IPS-15b (cell line): ENCODE measurements at regions not wholly inside any gene's neighbourhood (a gene's known extent, or its start where the extent isn't known, plus 50 kb on each side); places are given as distances from the start of the nearest gene placed in this dataset.

Experiments used
- H3K27me3 ChIP-seq: one replicate; pipeline ENCODE4 v1.6.1; 2013; ENCODE audit warnings: low read length; ENCODE audit not compliant: control insufficient read depth, insufficient read depth
- H3K36me3 ChIP-seq: one replicate; pipeline ENCODE4 v1.6.1; 2013; ENCODE audit warnings: low read length; ENCODE audit not compliant: control insufficient read depth, insufficient read depth
- H3K4me1 ChIP-seq: one replicate; pipeline ENCODE4 v1.6.1; 2013; ENCODE audit warnings: mild to moderate bottlenecking, low read length; ENCODE audit not compliant: control insufficient read depth, insufficient read depth
- H3K4me3 ChIP-seq: one replicate; pipeline ENCODE4 v1.5.1; 2013; ENCODE audit warnings: low read depth, low read length
- H3K9ac ChIP-seq: one replicate; pipeline ENCODE4 v1.6.1; 2013; ENCODE audit warnings: low read depth, mild to moderate bottlenecking, low read length
- H3K9me3 ChIP-seq: one replicate; pipeline ENCODE4 v1.6.1; 2013; ENCODE audit warnings: mild to moderate bottlenecking, low read length; ENCODE audit not compliant: control insufficient read depth, insufficient read depth

- Histone ChIP-seq H3K9ac (no peak overlapping the region), H3K36me3 (no peaks in the 10 kb centered on the region), H3K4me3 (no peak overlapping the region), H3K9me3 (no peaks in the 10 kb centered on the region), H3K27me3 (no peaks in the 10 kb centered on the region), H3K4me1 (no peaks in the 10 kb centered on the region)
Measured at GRCh38 chr16:50881331-50881830, 139.5 kb downstream of the CYLD start.

GRCh38 chr16:50880926-50881325, 139.0 kb downstream of the CYLD start:
- no peak overlapping the region for H3K9ac ChIP-seq
- no peaks in the 10 kb centered on the region for H3K9me3 ChIP-seq
- no peaks in the 10 kb centered on the region for H3K36me3 ChIP-seq
- no peaks in the 10 kb centered on the region for H3K4me1 ChIP-seq
- H3K4me3 ChIP-seq, result no peak overlapping the region
- H3K27me3 ChIP-seq, result no peaks in the 10 kb centered on the region

- Histone ChIP-seq H3K9ac (no peak overlapping the region), H3K27me3 (peaks cover 3% of the 10 kb centered on the region)
Measured at GRCh38 chr16:50879873-50880695, 138.2 kb downstream of the CYLD start.

GRCh38 chr16:50878966-50879615, 137.2 kb downstream of the CYLD start:
- H3K9ac ChIP-seq, result no peak overlapping the region
- no peaks in the 10 kb centered on the region for H3K4me1 ChIP-seq
- H3K9me3 ChIP-seq, result no peaks in the 10 kb centered on the region
- no peaks in the 10 kb centered on the region for H3K36me3 ChIP-seq
- peak overlapping the region; percentile 48 for H3K4me3 ChIP-seq
- H3K27me3 ChIP-seq, result peaks cover 3% of the 10 kb centered on the region

More at GRCh38 chr16:50879873-50880695, 138.2 kb downstream of the CYLD start:
- Histone ChIP-seq H3K4me1 (no peaks in the 10 kb centered on the region), H3K36me3 (no peaks in the 10 kb centered on the region), H3K9me3 (no peaks in the 10 kb centered on the region), H3K4me3 (peak overlapping the region; percentile 48)

- Histone ChIP-seq H3K36me3 (no peaks in the 10 kb centered on the region), H3K9me3 (no peaks in the 10 kb centered on the region), H3K9ac (no peak overlapping the region), H3K4me3 (peak overlapping the region; percentile 48), H3K4me1 (no peaks in the 10 kb centered on the region), H3K27me3 (peaks cover 3% of the 10 kb centered on the region)
Measured at GRCh38 chr16:50878536-50878935, 136.7 kb downstream of the CYLD start.

- H3K4me3 ChIP-seq, result no peak overlapping the region
- H3K36me3 ChIP-seq, result no peaks in the 10 kb centered on the region
- no peak overlapping the region for H3K9ac ChIP-seq
- H3K4me1 ChIP-seq, result no peaks in the 10 kb centered on the region
- H3K27me3 ChIP-seq, result peaks cover 3% of the 10 kb centered on the region
- H3K9me3 ChIP-seq, result no peaks in the 10 kb centered on the region
Measured at GRCh38 chr16:50876263-50876662, 134.4 kb downstream of the CYLD start.

GRCh38 chr16:50868577-50868976, 126.7 kb downstream of the CYLD start:
- Histone ChIP-seq H3K36me3 (no peaks in the 10 kb centered on the region), H3K4me1 (no peaks in the 10 kb centered on the region), H3K9me3 (no peaks in the 10 kb centered on the region), H3K9ac (no peak overlapping the region), H3K4me3 (no peak overlapping the region), H3K27me3 (no peaks in the 10 kb centered on the region)

GRCh38 chr16:50866806-50867205, 124.9 kb downstream of the CYLD start:
- no peaks in the 10 kb centered on the region for H3K9me3 ChIP-seq

GRCh38 chr16:50864386-50864785, 122.5 kb downstream of the CYLD start:
- Histone ChIP-seq H3K9me3 (no peaks in the 10 kb centered on the region), H3K4me1 (no peaks in the 10 kb centered on the region), H3K27me3 (no peaks in the 10 kb centered on the region), H3K9ac (no peak overlapping the region), H3K4me3 (no peak overlapping the region), H3K36me3 (no peaks in the 10 kb centered on the region)

More at GRCh38 chr16:50866806-50867205, 124.9 kb downstream of the CYLD start:
- H3K4me3 ChIP-seq, result no peak overlapping the region
- H3K27me3 ChIP-seq, result no peaks in the 10 kb centered on the region
- no peaks in the 10 kb centered on the region for H3K4me1 ChIP-seq
- H3K36me3 ChIP-seq, result no peaks in the 10 kb centered on the region
- H3K9ac ChIP-seq, result no peak overlapping the region

GRCh38 chr16:50863644-50864144, 121.8 kb downstream of the CYLD start:
- H3K4me1 ChIP-seq, result no peaks in the 10 kb centered on the region
- H3K9me3 ChIP-seq, result no peaks in the 10 kb centered on the region
- no peaks in the 10 kb centered on the region for H3K36me3 ChIP-seq
- H3K4me3 ChIP-seq, result no peak overlapping the region
- no peaks in the 10 kb centered on the region for H3K27me3 ChIP-seq
- no peak overlapping the region for H3K9ac ChIP-seq

GRCh38 chr16:50862818-50863643, 121.1 kb downstream of the CYLD start:
- Histone ChIP-seq H3K4me3 (no peak overlapping the region), H3K36me3 (no peaks in the 10 kb centered on the region), H3K9ac (no peak overlapping the region), H3K4me1 (no peaks in the 10 kb centered on the region), H3K27me3 (no peaks in the 10 kb centered on the region), H3K9me3 (no peaks in the 10 kb centered on the region)
